CD4-positive, alpha-beta memory T cell (primary cell): ENCODE measurements at regions not wholly inside any gene's neighbourhood (a gene's known extent, or its start where the extent isn't known, plus 50 kb on each side); places are given as distances from the start of the nearest gene placed in this dataset.

Source experiments
- CTCF ChIA-PET: fragments of 350-600 bp; sonication (Branson Sonifier 250); formaldehyde crosslinking; loops from one replicate; lab custom pipeline; 2021; ENCODE audit warnings: inconsistent platforms; ENCODE audit not compliant: partially characterized antibody; lab: Charles Lee
- POLR2A ChIA-PET: fragments of 350-600 bp; sonication (Branson Sonifier 250); formaldehyde crosslinking; loops from one replicate; lab custom pipeline; 2021; ENCODE audit not compliant: partially characterized antibody; lab: Charles Lee
- DNase-seq, 5 donors: peaks; one replicate each; pipeline versions ENCODE4 v3.0.0 to v3.0.0-alpha.2; 2020 to 2022; ENCODE audit warnings: mixed read lengths in 1 of 5
- H3K27ac ChIP-seq: one replicate; pipeline ENCODE4 v1.7.0; 2013; ENCODE audit warnings: low read depth, low read length
- H3K27me3 ChIP-seq: 2 replicates; pipeline ENCODE4 v1.7.0; 2013; ENCODE audit warnings: mild to moderate bottlenecking, low read length, moderate library complexity; ENCODE audit not compliant: insufficient read depth
- H3K36me3 ChIP-seq: 2 replicates; pipeline ENCODE4 v1.7.0; 2013; ENCODE audit warnings: mild to moderate bottlenecking, low read length, moderate library complexity; ENCODE audit not compliant: insufficient read depth
- H3K4me1 ChIP-seq: 2 replicates; pipeline ENCODE4 v1.7.0; 2013; ENCODE audit warnings: mild to moderate bottlenecking, low read length, moderate library complexity; ENCODE audit not compliant: insufficient read depth
- H3K4me3 ChIP-seq, 2 donors: one replicate each; pipeline ENCODE4 v1.7.0; 2013; ENCODE audit warnings: low read length in 2 of 2, mild to moderate bottlenecking in 1 of 2
- H3K9me3 ChIP-seq, 2 donors: one replicate each; pipeline ENCODE4 v1.7.0; 2013; ENCODE audit warnings: low read length in 2 of 2, control low read depth in 1 of 2; ENCODE audit not compliant: control insufficient read depth in 1 of 2
- H3K27ac Mint-ChIP-seq, 7 donors: one replicate each; pipeline ENCODE4 v1.8.0; 2020 to 2021; ENCODE audit warnings: mixed read lengths in 7 of 7, mild to moderate bottlenecking in 6 of 7, inconsistent platforms in 3 of 7, moderate library complexity in 3 of 7
- H3K27me3 Mint-ChIP-seq, 2 donors: one replicate each; pipeline ENCODE4 v1.8.0; 2020 to 2021; ENCODE audit warnings: mixed read lengths in 2 of 2
- H3K36me3 Mint-ChIP-seq, 2 donors: one replicate each; pipeline ENCODE4 v1.8.0; 2020 to 2021; ENCODE audit warnings: mixed read lengths in 2 of 2, inconsistent platforms in 1 of 2, mild to moderate bottlenecking in 1 of 2
- H3K4me1 Mint-ChIP-seq, 4 donors: one replicate each; pipeline ENCODE4 v1.8.0; 2020 to 2021; ENCODE audit warnings: mixed read lengths in 4 of 4, mild to moderate bottlenecking in 1 of 4
- H3K4me3 Mint-ChIP-seq, 8 donors: one replicate each; pipeline ENCODE4 v1.8.0; 2020 to 2021; ENCODE audit warnings: mixed read lengths in 8 of 8, mild to moderate bottlenecking in 7 of 8, moderate library complexity in 6 of 8, inconsistent platforms in 3 of 8
- H3K9me3 Mint-ChIP-seq, 8 donors: one replicate each; pipeline ENCODE4 v1.8.0; 2020 to 2021; ENCODE audit warnings: mixed read lengths in 8 of 8, mild to moderate bottlenecking in 5 of 8, inconsistent platforms in 3 of 8, moderate library complexity in 1 of 8
- intact Hi-C: fragments of 100-400 bp; cut with micrococcal nuclease; formaldehyde crosslinking; loops from one replicate; pipeline ENCODE4 v1.15.1; 2023

DNA sequence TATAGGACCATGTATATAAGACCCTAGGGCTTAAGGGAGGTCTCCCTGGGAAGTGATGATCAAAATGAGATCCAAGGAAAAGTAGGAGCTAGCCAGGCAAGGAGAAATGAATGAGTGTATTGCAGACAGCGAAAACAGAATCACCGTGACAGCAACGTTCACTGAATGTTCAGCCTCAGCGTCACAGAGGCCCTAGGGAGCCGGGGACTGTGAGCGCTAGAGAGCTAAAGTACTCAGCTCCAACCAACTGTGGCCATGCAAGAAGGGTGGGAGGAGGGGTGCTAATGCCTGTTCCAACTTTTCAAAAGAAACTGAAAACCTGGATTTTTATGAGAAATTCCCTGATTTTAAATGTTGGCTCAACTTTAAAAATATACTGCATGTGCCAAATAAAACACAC lies 105.5 kb upstream of the CCND2 start:
- H3K27ac Mint-ChIP-seq: peak overlapping the region in 1 of 7 donors; percentile 49
- CTCF ChIA-PET: no interaction called here

DNA sequence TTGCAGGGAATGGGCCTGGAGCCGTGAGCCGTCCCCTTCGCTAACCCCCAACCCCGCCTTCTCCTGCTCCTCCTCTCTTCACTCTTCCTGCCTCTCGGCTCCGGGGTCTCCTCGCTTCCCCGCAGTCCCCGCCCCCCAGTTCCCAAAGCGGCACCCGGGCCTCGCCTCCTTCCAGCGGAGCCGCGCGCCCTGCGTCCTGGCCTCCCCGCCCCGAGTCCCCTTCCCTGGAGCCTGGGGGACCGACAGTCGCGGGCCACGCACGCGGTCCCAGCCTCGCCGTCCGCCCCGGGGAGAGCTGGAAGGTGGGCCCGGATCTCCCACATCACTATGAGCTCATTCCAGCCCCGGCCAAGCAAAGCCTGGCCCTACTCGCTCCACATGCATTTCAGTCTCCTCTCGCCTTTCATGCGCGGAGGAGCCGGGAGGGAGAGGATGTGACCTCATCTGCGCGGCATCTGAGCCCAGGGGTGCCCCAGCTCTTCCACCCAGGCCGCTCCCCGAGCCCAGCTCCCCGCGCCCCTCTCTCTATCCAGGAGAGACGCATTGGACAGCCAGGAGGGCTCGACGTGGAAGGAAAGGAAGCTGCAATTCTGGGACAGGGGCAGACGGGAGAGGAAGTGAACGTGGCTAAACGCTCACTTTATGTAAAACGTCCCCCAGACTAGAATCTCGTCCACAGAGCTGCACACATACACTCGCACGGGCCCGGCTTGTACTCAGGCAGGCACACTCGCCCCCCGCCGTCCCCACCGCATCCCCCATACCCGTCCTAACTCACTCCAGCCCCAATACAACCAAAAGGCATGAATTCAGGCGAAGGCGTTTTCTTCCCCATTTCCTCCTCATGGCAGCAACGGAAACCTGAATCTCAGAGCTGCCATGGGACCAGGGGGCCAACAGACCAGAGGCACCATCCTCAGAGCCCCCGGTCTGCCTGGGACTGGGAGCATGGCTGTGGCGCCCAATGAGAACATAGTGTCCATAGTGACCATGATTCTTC lies 108.7 kb upstream of the CCND2 start:
- CTCF ChIA-PET: interaction anchor here (0.9 to 2.9 kb wide), 9 partner anchors 9 to 114 kb away, joined by 3 to 22 read pairs (median 5); no protein-coding TSS in a partner anchor
- H3K4me1 Mint-ChIP-seq: peaks cover 13 to 29% (median 22%) of the 10 kb centered on the region in 4 donors
- Histone ChIP-seq H3K4me3 (peak overlapping the region; percentile 9 to 75), H3K9me3 (no peaks in the 10 kb centered on the region), H3K27me3 (no peaks in the 10 kb centered on the region), H3K36me3 (no peaks in the 10 kb centered on the region), H3K27ac (peak overlapping the region; percentile 50), H3K4me1 (peaks cover 12% of the 10 kb centered on the region)
- POLR2A ChIA-PET: interaction anchor here (0.7 to 3.7 kb wide), 12 partner anchors 9 to 111 kb away, joined by 3 to 24 read pairs (median 8); partner anchors contain the start of gene CCND2
- H3K9me3 Mint-ChIP-seq: no peaks in the 10 kb centered on the region
- peak; percentile 40 to 60 (median 59) for DNase-seq
- H3K36me3 Mint-ChIP-seq: no peaks in the 10 kb centered on the region
- no peaks in the 10 kb centered on the region for H3K27me3 Mint-ChIP-seq
- H3K27ac Mint-ChIP-seq: peak overlapping the region; percentile 28 to 96 (median 91)
- intact Hi-C loops: loop anchor here (2.0 kb wide), 1 partner anchor 22 kb away; no protein-coding TSS in a partner anchor
- peak overlapping the region; percentile 83 to 94 (median 90) for H3K4me3 Mint-ChIP-seq

More for the DNA sequence above, 105.5 kb upstream of the CCND2 start:
- H3K4me3 ChIP-seq: no peak overlapping the region
- intact Hi-C loops: no loop called here
- POLR2A ChIA-PET: no interaction called here
- Mint-ChIP-seq H3K4me1 (peaks cover 13 to 29% (median 23%) of the 10 kb centered on the region in 4 donors), H3K9me3 (no peaks in the 10 kb centered on the region), H3K4me3 (peak overlapping the region in 3 of 8 donors; percentile 11 to 35 (median 30)), H3K27me3 (no peaks in the 10 kb centered on the region), H3K36me3 (no peaks in the 10 kb centered on the region)
- no peak for DNase-seq
- no peak overlapping the region for H3K27ac ChIP-seq
- H3K27me3 ChIP-seq: no peaks in the 10 kb centered on the region
- no peaks in the 10 kb centered on the region for H3K36me3 ChIP-seq
- no peaks in the 10 kb centered on the region for H3K9me3 ChIP-seq
- H3K4me1 ChIP-seq: peaks cover 12% of the 10 kb centered on the region

DNA sequence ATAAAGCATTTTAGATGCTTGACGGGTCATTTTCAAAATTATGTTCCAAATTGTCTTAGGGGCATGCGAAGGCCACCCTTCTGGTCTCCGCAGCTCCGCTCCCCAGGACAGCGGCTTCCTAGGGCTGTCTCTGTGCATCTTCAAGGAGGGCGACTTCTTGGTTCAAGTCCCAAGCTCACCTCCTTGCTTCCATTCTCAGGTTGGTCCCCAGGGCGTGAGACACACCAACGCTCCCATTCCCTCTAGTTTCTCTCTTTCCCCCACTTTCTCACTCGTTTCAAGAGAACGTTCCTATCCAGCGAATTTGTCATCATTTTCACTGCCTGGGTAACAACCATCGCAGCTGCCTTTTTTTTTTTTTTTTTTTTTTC lies 109.4 kb upstream of the CCND2 start:
- Histone ChIP-seq H3K36me3 (no peaks in the 10 kb centered on the region), H3K27me3 (no peaks in the 10 kb centered on the region), H3K4me3 (peak overlapping the region; percentile 9 to 75), H3K9me3 (no peaks in the 10 kb centered on the region), H3K4me1 (peaks cover 12% of the 10 kb centered on the region), H3K27ac (peak overlapping the region; percentile 50)
- peak overlapping the region in 5 of 7 donors; percentile 30 to 91 (median 72) for H3K27ac Mint-ChIP-seq
- intact Hi-C loops: loop anchor here (2.0 kb wide), 1 partner anchor 21 kb away; no protein-coding TSS in a partner anchor
- DNase-seq: no peak
- H3K36me3 Mint-ChIP-seq: no peaks in the 10 kb centered on the region
- ChIA-PET POLR2A (interaction anchor here (1.0 to 3.7 kb wide), 8 partner anchors 11 to 112 kb away, joined by 3 to 24 read pairs (median 15); partner anchors contain the start of gene CCND2), CTCF (interaction anchor here (1.1 to 2.9 kb wide), 7 partner anchors 9 to 115 kb away, joined by 3 to 22 read pairs (median 9); no protein-coding TSS in a partner anchor)
- H3K27me3 Mint-ChIP-seq: no peaks in the 10 kb centered on the region
- H3K4me3 Mint-ChIP-seq: peak overlapping the region; percentile 83 to 94 (median 90)
- no peaks in the 10 kb centered on the region for H3K9me3 Mint-ChIP-seq
- peaks cover 6 to 24% (median 16%) of the 10 kb centered on the region in 4 donors for H3K4me1 Mint-ChIP-seq

DNA sequence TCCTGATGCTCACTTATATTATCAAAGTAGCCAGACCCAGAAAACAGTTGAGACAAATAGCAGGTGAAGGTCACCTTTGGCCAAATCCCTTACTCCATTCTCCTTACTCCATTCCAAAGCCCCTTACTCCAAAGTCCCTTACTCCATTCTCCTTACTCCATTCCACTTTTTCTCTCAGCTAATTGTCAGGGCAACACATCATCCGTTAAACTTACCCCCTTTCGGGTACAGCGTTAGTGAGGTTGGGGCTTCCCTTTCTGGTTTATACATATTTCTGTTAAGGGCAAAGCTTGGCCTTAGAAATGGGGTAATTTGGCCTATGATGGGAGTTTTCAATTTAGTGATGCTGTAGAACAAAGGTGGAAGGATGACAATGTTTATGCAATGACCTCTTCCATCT lies 111.8 kb upstream of the CCND2 start:
- DNase-seq: no peak
- Histone ChIP-seq H3K36me3 (no peaks in the 10 kb centered on the region), H3K27ac (no peak overlapping the region), H3K4me1 (peaks cover 12% of the 10 kb centered on the region), H3K4me3 (no peak overlapping the region), H3K27me3 (no peaks in the 10 kb centered on the region), H3K9me3 (no peaks in the 10 kb centered on the region)
- CTCF ChIA-PET: interaction anchor here (1.4 to 2.0 kb wide), 2 partner anchors 10 to 18 kb away, joined by 4 to 8 read pairs; no protein-coding TSS in a partner anchor
- H3K27me3 Mint-ChIP-seq: no peaks in the 10 kb centered on the region
- H3K9me3 Mint-ChIP-seq: no peaks in the 10 kb centered on the region
- intact Hi-C loops: no loop called here
- H3K36me3 Mint-ChIP-seq: no peaks in the 10 kb centered on the region
- no peak overlapping the region for H3K27ac Mint-ChIP-seq
- no peak overlapping the region for H3K4me3 Mint-ChIP-seq
- POLR2A ChIA-PET: no interaction called here
- H3K4me1 Mint-ChIP-seq: peaks cover 7 to 22% (median 15%) of the 10 kb centered on the region in 4 donors

DNA sequence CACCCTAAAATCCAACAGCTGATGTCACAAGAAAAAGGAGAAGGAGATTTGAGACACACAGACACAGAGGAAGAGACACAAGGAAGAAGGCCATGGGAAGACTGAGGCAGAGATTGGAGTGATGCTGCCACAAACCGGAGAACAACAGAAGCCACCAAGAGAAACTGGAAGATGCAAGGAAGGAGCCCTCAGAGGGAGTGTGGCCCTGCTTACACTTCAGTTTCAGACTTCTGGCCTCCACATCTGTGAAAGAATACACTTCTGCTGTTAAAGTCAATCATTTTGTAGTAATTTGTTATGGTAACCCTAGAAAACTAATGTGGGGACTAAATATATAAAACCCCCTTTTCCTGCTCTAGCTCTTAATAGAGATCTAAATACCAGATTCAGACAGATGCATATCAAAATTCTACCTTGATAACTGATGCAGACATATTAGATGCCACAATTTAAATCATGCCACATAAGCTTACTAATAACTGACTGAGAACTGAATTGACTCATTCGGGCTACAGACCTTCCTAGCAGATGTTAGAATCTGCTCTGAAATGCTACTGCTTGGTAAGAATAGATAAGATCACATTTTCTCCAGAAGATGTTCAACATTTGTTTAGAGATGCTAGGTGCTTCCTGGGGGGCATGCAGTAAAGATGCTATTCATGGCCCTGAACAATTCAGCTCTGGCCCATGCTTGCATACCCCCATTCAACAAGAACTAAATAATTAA lies 113.1 kb upstream of the CCND2 start:
- Histone ChIP-seq H3K27me3 (no peaks in the 10 kb centered on the region), H3K9me3 (no peaks in the 10 kb centered on the region), H3K4me3 (no peak overlapping the region), H3K36me3 (no peaks in the 10 kb centered on the region), H3K27ac (no peak overlapping the region), H3K4me1 (peaks cover 12% of the 10 kb centered on the region)
- Mint-ChIP-seq H3K27ac (peak overlapping the region in 2 of 7 donors; percentile 3 to 10), H3K4me1 (peaks cover 8 to 26% (median 17%) of the 10 kb centered on the region in 4 donors), H3K36me3 (no peaks in the 10 kb centered on the region), H3K27me3 (no peaks in the 10 kb centered on the region), H3K9me3 (no peaks in the 10 kb centered on the region), H3K4me3 (no peak overlapping the region)
- ChIA-PET POLR2A (no interaction called here), CTCF (interaction anchor here (2.0 kb wide), 1 partner anchor 17 kb away, joined by 8 read pairs; no protein-coding TSS in a partner anchor)
- intact Hi-C loops: no loop called here
- no peak for DNase-seq

DNA sequence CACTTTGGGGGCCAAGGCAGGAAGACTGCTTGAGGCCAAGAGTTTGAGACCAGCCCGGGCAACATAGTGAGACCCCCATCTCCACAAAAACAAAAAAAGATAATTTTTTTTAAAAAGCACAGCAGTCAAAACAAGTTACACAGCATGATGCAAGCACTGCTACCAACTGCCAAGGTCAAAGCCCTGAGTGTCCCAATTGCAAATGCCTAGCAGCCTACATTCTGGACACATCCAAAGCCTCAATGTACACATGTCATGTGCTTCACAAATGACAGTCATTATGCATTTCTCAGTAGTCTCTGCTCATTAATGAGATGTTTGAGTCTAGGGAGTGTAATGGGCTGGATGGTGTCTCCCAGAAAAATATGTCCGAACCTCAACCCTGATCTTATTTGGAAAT lies 113.7 kb upstream of the CCND2 start:
- H3K4me3 ChIP-seq: no peak overlapping the region
- no peak for DNase-seq
- Mint-ChIP-seq H3K27me3 (no peaks in the 10 kb centered on the region), H3K9me3 (no peaks in the 10 kb centered on the region), H3K4me3 (no peak overlapping the region), H3K27ac (no peak overlapping the region), H3K36me3 (no peaks in the 10 kb centered on the region), H3K4me1 (peaks cover 8 to 24% (median 16%) of the 10 kb centered on the region in 4 donors)
- intact Hi-C loops: no loop called here
- ChIA-PET CTCF (no interaction called here), POLR2A (interaction anchor here (1.8 kb wide), 1 partner anchor 117 kb away, joined by 4 read pairs; no protein-coding TSS in a partner anchor)
- H3K27ac ChIP-seq: no peak overlapping the region
- no peaks in the 10 kb centered on the region for H3K27me3 ChIP-seq
- H3K9me3 ChIP-seq: no peaks in the 10 kb centered on the region
- peaks cover 11% of the 10 kb centered on the region for H3K4me1 ChIP-seq
- no peaks in the 10 kb centered on the region for H3K36me3 ChIP-seq
